GM12865 (cell line): ENCODE measurements at regions not wholly inside any gene's neighbourhood (a gene's known extent, or its start where the extent isn't known, plus 50 kb on each side); places are given as distances from the start of the nearest gene placed in this dataset.

Experiments
- DNase-seq: peaks from one replicate; pipeline ENCODE4 v3.0.0; 2010; ENCODE audit warnings: low read depth
- H3K4me3 ChIP-seq: 2 replicates; pipeline ENCODE4 v1.5.1; 2011; ENCODE audit warnings: mild to moderate bottlenecking, low read depth, low read length, control low read depth
- TF ChIP-seq, protein P1 (sequence below): IDR thresholded peaks from 2 replicates; pipeline ENCODE4 v1.5.1; 2011; ENCODE audit warnings: low read length, control low read depth, low read depth, inconsistent platforms; ENCODE audit not compliant: insufficient read depth; ENCODE audit errors: missing control alignments

DNA sequence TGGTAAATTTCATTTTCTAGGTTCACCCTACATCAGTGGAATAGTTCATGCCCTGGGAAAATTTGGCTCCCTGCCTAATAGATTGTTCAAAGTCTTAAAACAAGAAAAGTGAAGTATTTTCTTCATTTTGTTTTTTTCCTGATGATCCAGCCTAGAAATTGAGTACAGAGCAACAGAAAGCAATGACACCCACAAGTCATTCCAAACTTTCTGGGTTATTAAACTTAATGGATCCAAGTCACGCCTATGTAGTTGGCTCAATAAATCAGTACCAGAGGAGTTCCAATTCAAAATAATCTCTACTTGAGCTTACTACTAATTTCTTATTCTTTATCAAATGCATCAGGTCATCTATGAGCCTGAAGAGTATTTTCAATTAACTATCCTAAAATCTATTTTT lies 937.6 kb upstream of the SLIT2 start:
- no peak overlapping the region for H3K4me3 ChIP-seq
- DNase-seq, result no peak
- TF ChIP-seq, protein P1, sequence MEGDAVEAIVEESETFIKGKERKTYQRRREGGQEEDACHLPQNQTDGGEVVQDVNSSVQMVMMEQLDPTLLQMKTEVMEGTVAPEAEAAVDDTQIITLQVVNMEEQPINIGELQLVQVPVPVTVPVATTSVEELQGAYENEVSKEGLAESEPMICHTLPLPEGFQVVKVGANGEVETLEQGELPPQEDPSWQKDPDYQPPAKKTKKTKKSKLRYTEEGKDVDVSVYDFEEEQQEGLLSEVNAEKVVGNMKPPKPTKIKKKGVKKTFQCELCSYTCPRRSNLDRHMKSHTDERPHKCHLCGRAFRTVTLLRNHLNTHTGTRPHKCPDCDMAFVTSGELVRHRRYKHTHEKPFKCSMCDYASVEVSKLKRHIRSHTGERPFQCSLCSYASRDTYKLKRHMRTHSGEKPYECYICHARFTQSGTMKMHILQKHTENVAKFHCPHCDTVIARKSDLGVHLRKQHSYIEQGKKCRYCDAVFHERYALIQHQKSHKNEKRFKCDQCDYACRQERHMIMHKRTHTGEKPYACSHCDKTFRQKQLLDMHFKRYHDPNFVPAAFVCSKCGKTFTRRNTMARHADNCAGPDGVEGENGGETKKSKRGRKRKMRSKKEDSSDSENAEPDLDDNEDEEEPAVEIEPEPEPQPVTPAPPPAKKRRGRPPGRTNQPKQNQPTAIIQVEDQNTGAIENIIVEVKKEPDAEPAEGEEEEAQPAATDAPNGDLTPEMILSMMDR, result no peak

DNA sequence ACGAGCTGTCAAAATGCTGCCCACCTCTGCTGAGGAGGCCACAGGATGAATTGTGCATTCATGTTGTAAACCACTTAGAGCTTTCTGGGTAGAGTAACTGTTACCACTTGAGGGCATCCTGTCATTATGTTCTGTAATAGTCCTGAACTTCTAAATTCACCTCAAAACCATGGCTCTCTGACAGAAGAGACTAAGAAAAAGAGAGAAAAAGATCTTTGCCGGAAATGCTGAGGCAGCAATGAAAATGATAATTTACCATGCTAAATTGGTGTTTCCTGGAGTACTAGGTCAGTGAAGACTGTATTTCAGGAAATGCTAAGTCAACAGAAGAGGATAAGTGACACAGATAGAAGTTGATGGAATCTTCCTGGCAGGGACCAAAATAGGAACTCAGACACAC lies 942.3 kb upstream of the SLIT2 start:
- no peak for DNase-seq
- no peak overlapping the region for H3K4me3 ChIP-seq
- TF ChIP-seq, protein P1, result no peak

GRCh38 chr4:19304028-19304427 lies 947.7 kb upstream of the SLIT2 start:
- H3K4me3 ChIP-seq, result no peak overlapping the region
- no peak for DNase-seq

GRCh38 chr4:19301527-19301926 lies 950.2 kb upstream of the SLIT2 start:
- TF ChIP-seq, protein P1, result no peak
- no peak overlapping the region for H3K4me3 ChIP-seq
- no peak for DNase-seq

More at GRCh38 chr4:19304028-19304427, 947.7 kb upstream of the SLIT2 start:
- TF ChIP-seq, protein P1, result no peak

- no peak for DNase-seq
- H3K4me3 ChIP-seq, result no peak overlapping the region
- TF ChIP-seq, protein P1, result no peak
These were observed 951.5 kb upstream of the SLIT2 start for GRCh38 chr4:19300213-19300612.

DNA sequence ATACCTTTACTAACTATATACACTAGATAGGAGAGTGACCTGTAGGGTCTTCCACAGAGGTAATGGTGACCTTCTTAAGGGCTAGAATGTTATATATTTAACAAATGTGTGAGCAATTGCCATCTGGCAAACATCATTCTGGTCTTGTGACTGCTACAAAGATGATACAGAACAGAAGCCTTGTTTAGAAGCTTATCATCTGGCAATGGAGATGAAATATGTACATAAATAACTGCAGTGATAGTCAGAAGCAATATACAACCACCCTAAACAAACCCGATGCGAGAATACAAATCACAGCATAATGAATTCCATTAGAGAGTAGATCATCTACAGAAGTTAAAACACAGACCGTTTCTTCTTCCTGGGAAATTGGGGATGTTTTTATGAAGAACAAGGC lies 952.7 kb upstream of the SLIT2 start:
- H3K4me3 ChIP-seq, result no peak overlapping the region
- TF ChIP-seq, protein P1, result no peak
- DNase-seq, result no peak

- H3K4me3 ChIP-seq, result no peak overlapping the region
- TF ChIP-seq, protein P1, result no peak
- DNase-seq, result no peak
These were observed 957.9 kb upstream of the SLIT2 start for GRCh38 chr4:19293781-19294180.
